ENCODE measurements at regions not wholly inside any gene's neighbourhood (a gene's known extent, or its start where the extent isn't known, plus 50 kb on each side); places are given as distances from the start of the nearest gene placed in this dataset.

DNA sequence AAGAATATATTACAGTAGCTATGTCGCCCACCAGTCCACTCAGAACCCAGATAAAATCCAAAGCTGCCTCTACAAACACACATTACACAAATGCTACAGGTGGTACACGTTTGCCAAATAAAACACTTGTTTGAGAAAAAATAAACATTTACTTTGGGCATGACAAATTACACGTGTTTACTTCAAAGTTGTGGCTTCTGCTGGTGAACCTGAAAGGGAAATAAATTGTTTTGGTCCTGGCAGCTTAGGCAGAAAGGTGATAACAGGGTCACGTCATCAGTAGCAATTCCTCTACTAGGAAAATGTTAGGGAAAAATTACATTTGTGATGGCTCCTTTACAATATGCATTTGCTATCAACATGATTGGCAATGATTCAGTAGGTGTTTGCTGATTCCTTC is 497.3 kb upstream of the WWC1 start:
- Mint-ChIP-seq H3K9me3 (peaks cover 0 to 3% (median 0%) of the 10 kb centered on the region in 7 donors), H3K36me3 (no peaks in the 10 kb centered on the region), H3K27me3 (ENCODE audit: low read depth in 3 of 3) (no peaks in the 10 kb centered on the region), H3K4me3 (no peak overlapping the region), H3K4me1 (peaks cover 8% of the 10 kb centered on the region), H3K27ac (no peak overlapping the region)
- Histone ChIP-seq H3K4me2 (replicated peaks; ENCODE audit: extremely low read depth, low read length, poor library complexity, severe bottlenecking) (no peak overlapping the region), H3K9me3 (replicated peaks in 1 of 2; ENCODE audit: control insufficient read depth in 1 of 2, insufficient read depth in 1 of 2, low read length in 2 of 2) (no peaks in the 10 kb centered on the region), H3K36me3 (replicated peaks in 1 of 2; ENCODE audit: control insufficient read depth in 1 of 2, insufficient read depth in 2 of 2, low read length in 2 of 2) (no peaks in the 10 kb centered on the region), H3K9ac (ENCODE audit: insufficient read depth, low read length, poor library complexity, severe bottlenecking) (no peak overlapping the region), H2AFZ (ENCODE audit: insufficient read depth, low read depth, low read length, poor library complexity, severe bottlenecking) (no peak overlapping the region), H3K4me1 (ENCODE audit: control insufficient read depth in 1 of 2, insufficient read depth in 2 of 2, low read length in 2 of 2) (peaks cover 13 to 21% of the 10 kb centered on the region in 2 donors), H3K79me2 (ENCODE audit: insufficient read depth, low read length) (no peaks in the 10 kb centered on the region), H3K4me3 (replicated peaks in 1 of 3; ENCODE audit: low read depth in 2 of 3, low read length in 3 of 3) (no peak overlapping the region), H3K27me3 (ENCODE audit: control insufficient read depth in 2 of 2, insufficient read depth in 2 of 2, low read length in 2 of 2) (no peaks in the 10 kb centered on the region), H3K27ac (ENCODE audit: low read depth in 1 of 2, low read length in 2 of 2) (no peak overlapping the region), H4K20me1 (ENCODE audit: insufficient read depth, low read length) (no peaks in the 10 kb centered on the region)
- no peak for DNase-seq
- intact Hi-C loops (cut with micrococcal nuclease): no loop called here
- TF ChIP-seq CTCF (IDR thresholded peaks at IDR 0.05): no peak
- WGBS (ENCODE audit: insufficient coverage): 100% methylated on average over 1 of the region's 4 CpGs

- peaks cover 0 to 2% (median 0%) of the 10 kb centered on the region in 7 donors for H3K9me3 Mint-ChIP-seq
These were observed 494.8 kb upstream of the WWC1 start for GRCh38 chr5:167796672-167797071.

More at GRCh38 chr5:167796672-167797071, 494.8 kb upstream of the WWC1 start:
- Histone ChIP-seq H3K4me1 (ENCODE audit: control insufficient read depth in 1 of 2, insufficient read depth in 2 of 2, low read length in 2 of 2) (peaks cover 13 to 21% of the 10 kb centered on the region in 2 donors), H3K27ac (ENCODE audit: low read depth in 1 of 2, low read length in 2 of 2) (no peak overlapping the region), H3K27me3 (ENCODE audit: control insufficient read depth in 2 of 2, insufficient read depth in 2 of 2, low read length in 2 of 2) (no peaks in the 10 kb centered on the region), H3K9ac (ENCODE audit: insufficient read depth, low read length, poor library complexity, severe bottlenecking) (no peak overlapping the region), H3K4me3 (replicated peaks in 1 of 3; ENCODE audit: low read depth in 2 of 3, low read length in 3 of 3) (no peak overlapping the region), H3K9me3 (replicated peaks in 1 of 2; ENCODE audit: control insufficient read depth in 1 of 2, insufficient read depth in 1 of 2, low read length in 2 of 2) (no peaks in the 10 kb centered on the region), H3K4me2 (replicated peaks; ENCODE audit: extremely low read depth, low read length, poor library complexity, severe bottlenecking) (no peak overlapping the region), H3K79me2 (ENCODE audit: insufficient read depth, low read length) (no peaks in the 10 kb centered on the region), H4K20me1 (ENCODE audit: insufficient read depth, low read length) (no peaks in the 10 kb centered on the region), H3K36me3 (replicated peaks in 1 of 2; ENCODE audit: control insufficient read depth in 1 of 2, insufficient read depth in 2 of 2, low read length in 2 of 2) (no peaks in the 10 kb centered on the region), H2AFZ (ENCODE audit: insufficient read depth, low read depth, low read length, poor library complexity, severe bottlenecking) (no peak overlapping the region)
- no peak overlapping the region for H3K4me3 Mint-ChIP-seq
- no peak for TF ChIP-seq CTCF (IDR thresholded peaks at IDR 0.05)
- peaks cover 8% of the 10 kb centered on the region for H3K4me1 Mint-ChIP-seq
- no peak for DNase-seq
- no peak overlapping the region for H3K27ac Mint-ChIP-seq
- H3K27me3 Mint-ChIP-seq (ENCODE audit: low read depth in 3 of 3): no peaks in the 10 kb centered on the region
- WGBS (ENCODE audit: insufficient coverage): 86% methylated on average over 1 of the region's 5 CpGs
- H3K36me3 Mint-ChIP-seq: no peaks in the 10 kb centered on the region
- intact Hi-C loops (cut with micrococcal nuclease): no loop called here

All from CD14-positive monocyte (primary cell).